Testis (tissue), 2 donors: ENCODE measurements at regions not wholly inside any gene's neighbourhood (a gene's known extent, or its start where the extent isn't known, plus 50 kb on each side); places are given as distances from the start of the nearest gene placed in this dataset.

ENCODE experiments used
- CTCF ChIP-seq, 3 experiments: fragments of 450-650 bp in 2 of 3; fragments of 200-600 bp in 1 of 3; sonication (generic) in 1 of 3; IDR thresholded peaks; one replicate each; pipeline ENCODE4 v1.5.1; 2016 to 2019; ENCODE audit warnings: antibody characterized with exemption in 3 of 3, mild to moderate bottlenecking in 2 of 3, moderate library complexity in 1 of 3
- POLR2A ChIP-seq: fragments of 450-650 bp; IDR thresholded peaks from one replicate; pipeline ENCODE4 v1.6.1; 2017; ENCODE audit warnings: antibody characterized with exemption, mild to moderate bottlenecking, moderate library complexity

DNA sequence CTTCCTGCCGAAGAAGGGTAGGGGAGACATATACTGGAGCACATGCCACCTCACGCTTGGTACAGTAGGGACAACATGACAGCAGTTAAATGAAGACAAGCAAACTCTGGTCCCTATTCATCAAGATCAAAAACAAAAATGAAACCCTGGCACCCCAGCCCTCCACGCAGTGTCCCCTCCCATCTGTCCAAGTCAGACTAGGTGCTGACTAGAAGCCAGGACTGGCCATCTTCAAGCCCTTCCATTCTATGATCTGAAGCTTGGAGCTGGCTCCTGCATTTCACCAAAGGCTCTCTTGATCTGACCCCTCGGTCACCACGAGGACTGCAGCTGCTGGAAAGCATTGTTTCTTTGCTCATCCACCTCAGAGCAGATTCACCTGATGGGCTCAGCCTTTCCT is 158.9 kb upstream of the GGTLC1 start:
- TF ChIP-seq POLR2A, result no peak
- TF ChIP-seq CTCF (IDR thresholded peaks at IDR 0.05), result no peak
